ENCODE measurements at regions not wholly inside any gene's neighbourhood (a gene's known extent, or its start where the extent isn't known, plus 50 kb on each side); places are given as distances from the start of the nearest gene placed in this dataset.

DNA sequence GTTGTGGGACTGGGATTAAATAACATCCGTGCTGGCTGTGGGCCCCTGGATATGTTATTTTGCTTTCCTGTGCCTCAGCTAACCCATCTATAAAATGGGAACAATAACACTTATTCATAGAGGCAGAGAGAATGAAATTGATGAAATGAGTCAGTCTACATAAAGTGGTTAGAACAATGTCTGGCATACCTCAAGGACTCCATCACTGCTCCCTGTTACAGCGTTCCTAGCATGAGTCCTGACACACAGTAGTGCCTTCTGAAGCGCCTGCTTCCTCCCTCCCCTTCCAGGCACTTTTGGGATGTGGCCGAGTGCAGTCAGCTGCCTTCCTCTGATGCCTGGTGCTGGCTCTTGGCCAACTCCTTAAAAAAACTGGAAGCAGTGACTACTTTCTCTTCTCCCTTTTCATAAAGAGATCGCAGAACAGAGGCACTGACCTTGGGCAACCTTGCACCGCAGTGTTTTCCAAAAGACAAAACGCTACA is 108.4 kb upstream of the ZMIZ1 start:
- no peak for TF ChIP-seq CTCF (conservative IDR thresholded peaks at IDR 0.05; ENCODE audit: low read depth, low read length)
- TF ChIP-seq EZH2phosphoT487 (IDR thresholded peaks at IDR 0.05; ENCODE audit: borderline replicate concordance, low read length): no peak
- TF ChIP-seq EZH2 (IDR thresholded peaks at IDR 0.05; ENCODE audit: low read length, unreplicated experiment): no peak

Data from PC-3 (cell line).